ENCODE measurements at regions not wholly inside any gene's neighbourhood (a gene's known extent, or its start where the extent isn't known, plus 50 kb on each side); places are given as distances from the start of the nearest gene placed in this dataset.

GRCh38 chr2:17101596-17101995, 416.6 kb downstream of the RAD51AP2 start:
- Histone ChIP-seq H3K27ac (no peak overlapping the region), H3K36me3 (ENCODE audit: low read depth, missing control alignments) (no peaks in the 10 kb centered on the region), H3K27me3 (no peaks in the 10 kb centered on the region), H3K4me3 (no peak overlapping the region), H3K4me1 (no peaks in the 10 kb centered on the region), H3K9me3 (no peaks in the 10 kb centered on the region)
- 93 to 96% methylated on average over 4 of the region's 4 CpGs for WGBS, 2 donors
- TF ChIP-seq, protein P1, sequence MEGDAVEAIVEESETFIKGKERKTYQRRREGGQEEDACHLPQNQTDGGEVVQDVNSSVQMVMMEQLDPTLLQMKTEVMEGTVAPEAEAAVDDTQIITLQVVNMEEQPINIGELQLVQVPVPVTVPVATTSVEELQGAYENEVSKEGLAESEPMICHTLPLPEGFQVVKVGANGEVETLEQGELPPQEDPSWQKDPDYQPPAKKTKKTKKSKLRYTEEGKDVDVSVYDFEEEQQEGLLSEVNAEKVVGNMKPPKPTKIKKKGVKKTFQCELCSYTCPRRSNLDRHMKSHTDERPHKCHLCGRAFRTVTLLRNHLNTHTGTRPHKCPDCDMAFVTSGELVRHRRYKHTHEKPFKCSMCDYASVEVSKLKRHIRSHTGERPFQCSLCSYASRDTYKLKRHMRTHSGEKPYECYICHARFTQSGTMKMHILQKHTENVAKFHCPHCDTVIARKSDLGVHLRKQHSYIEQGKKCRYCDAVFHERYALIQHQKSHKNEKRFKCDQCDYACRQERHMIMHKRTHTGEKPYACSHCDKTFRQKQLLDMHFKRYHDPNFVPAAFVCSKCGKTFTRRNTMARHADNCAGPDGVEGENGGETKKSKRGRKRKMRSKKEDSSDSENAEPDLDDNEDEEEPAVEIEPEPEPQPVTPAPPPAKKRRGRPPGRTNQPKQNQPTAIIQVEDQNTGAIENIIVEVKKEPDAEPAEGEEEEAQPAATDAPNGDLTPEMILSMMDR (IDR thresholded peaks at IDR 0.05): no peak
- intact Hi-C loops (cut with DNase I; ENCODE audit: low total_unique reads): no loop called here
- DNase-seq: no peak

DNA sequence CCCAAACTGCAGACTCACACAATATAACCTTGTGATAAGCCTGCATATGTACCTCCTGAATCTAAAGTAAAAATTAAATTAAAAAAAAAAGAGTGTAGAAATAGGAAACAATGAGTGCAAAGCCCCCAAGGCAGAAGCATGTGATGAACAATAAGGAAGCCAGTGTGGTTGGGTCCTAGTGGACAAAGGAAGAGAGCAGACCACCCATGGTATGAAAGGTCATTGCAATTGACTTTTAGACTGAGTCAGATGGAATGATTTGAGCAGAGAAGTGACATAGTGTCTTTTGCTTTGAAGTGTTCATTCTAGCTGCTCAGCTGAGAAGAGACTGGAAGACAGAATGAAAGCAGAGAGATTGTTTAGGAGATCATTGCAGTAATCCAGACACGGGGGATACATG, 417.1 kb downstream of the RAD51AP2 start:
- no peaks in the 10 kb centered on the region for H3K36me3 ChIP-seq (ENCODE audit: low read depth, missing control alignments)
- H3K27me3 ChIP-seq: no peaks in the 10 kb centered on the region
- no peaks in the 10 kb centered on the region for H3K9me3 ChIP-seq
- no peak for DNase-seq
- H3K27ac ChIP-seq: no peak overlapping the region
- no peaks in the 10 kb centered on the region for H3K4me1 ChIP-seq
- no peak overlapping the region for H3K4me3 ChIP-seq
- TF ChIP-seq, protein P1 (IDR thresholded peaks at IDR 0.05): no peak
- TF ChIP-seq POLR2A (IDR thresholded peaks at IDR 0.05): no peak
- 83 to 89% methylated on average over 1 of the region's 1 CpG for WGBS, 2 donors
- intact Hi-C loops (cut with DNase I; ENCODE audit: low total_unique reads): no loop called here

DNA sequence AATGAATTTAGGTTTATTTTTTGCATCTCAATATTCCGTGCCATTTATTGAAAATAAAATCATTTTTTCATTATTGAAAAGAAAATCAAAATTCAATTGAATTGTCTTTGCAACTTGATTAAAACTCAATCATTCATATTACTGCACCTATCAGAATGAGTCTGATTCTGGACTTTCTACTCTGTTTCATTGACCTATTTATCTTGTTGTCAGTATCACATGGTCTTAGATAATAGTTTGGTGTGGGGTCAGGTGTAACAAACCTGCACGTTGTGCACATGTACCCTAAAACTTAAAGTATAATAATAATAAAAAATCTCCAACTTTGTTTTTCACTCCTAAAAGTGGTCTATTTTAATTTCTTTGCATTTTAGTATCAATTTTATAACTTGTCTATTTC, 422.9 kb downstream of the RAD51AP2 start:
- TF ChIP-seq POLR2A (IDR thresholded peaks at IDR 0.05): no peak
- TF ChIP-seq, protein P1 (IDR thresholded peaks at IDR 0.05): no peak
- Histone ChIP-seq H3K27me3 (no peaks in the 10 kb centered on the region), H3K36me3 (ENCODE audit: low read depth, missing control alignments) (no peaks in the 10 kb centered on the region), H3K9me3 (no peaks in the 10 kb centered on the region), H3K27ac (no peak overlapping the region), H3K4me1 (no peaks in the 10 kb centered on the region), H3K4me3 (no peak overlapping the region)
- intact Hi-C loops (cut with DNase I; ENCODE audit: low total_unique reads): no loop called here
- DNase-seq: no peak
- 86 to 93% methylated on average over 2 of the region's 2 CpGs for WGBS, 2 donors

- Histone ChIP-seq H3K4me3 (no peak overlapping the region), H3K36me3 (ENCODE audit: low read depth, missing control alignments) (no peaks in the 10 kb centered on the region), H3K27ac (no peak overlapping the region), H3K27me3 (no peaks in the 10 kb centered on the region), H3K4me1 (no peaks in the 10 kb centered on the region), H3K9me3 (no peaks in the 10 kb centered on the region)
- WGBS, 2 donors: 50 to 76% methylated on average over 1 of the region's 1 CpG
- DNase-seq: no peak
- no peak for TF ChIP-seq POLR2A (IDR thresholded peaks at IDR 0.05)
- TF ChIP-seq, protein P1 (IDR thresholded peaks at IDR 0.05): no peak
- intact Hi-C loops (cut with DNase I; ENCODE audit: low total_unique reads): no loop called here
These were observed 424.5 kb downstream of the RAD51AP2 start for GRCh38 chr2:17093712-17094111.

DNA sequence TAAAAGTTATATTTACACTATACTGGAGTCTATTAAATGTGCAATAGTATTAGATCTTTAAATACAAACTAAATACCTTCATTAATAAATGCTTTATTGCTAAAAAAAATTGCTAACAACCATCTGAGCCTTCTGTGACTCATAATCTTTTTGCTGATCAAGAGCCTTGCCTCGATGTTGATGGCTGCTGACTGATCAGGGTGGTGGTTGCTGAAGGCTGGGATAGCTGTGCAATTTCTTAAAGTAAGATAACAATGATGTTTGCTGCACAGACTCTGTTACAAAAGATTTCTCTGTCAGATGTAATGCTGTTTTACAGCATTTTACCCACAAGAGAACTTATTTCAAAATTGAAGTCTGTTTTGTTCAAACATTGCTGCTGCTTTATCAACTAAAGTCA, 421.4 kb upstream of the CYRIA start:
- no peak overlapping the region for H3K4me3 ChIP-seq
- H3K36me3 ChIP-seq (ENCODE audit: low read depth, missing control alignments): no peaks in the 10 kb centered on the region
- TF ChIP-seq, protein P1 (IDR thresholded peaks at IDR 0.05): no peak
- WGBS, 2 donors: 62 to 86% methylated on average over 1 of the region's 1 CpG
- no peaks in the 10 kb centered on the region for H3K9me3 ChIP-seq
- H3K27ac ChIP-seq: no peak overlapping the region
- H3K4me1 ChIP-seq: no peaks in the 10 kb centered on the region
- intact Hi-C loops (cut with DNase I; ENCODE audit: low total_unique reads): no loop called here
- H3K27me3 ChIP-seq: no peaks in the 10 kb centered on the region
- DNase-seq: no peak

All from testis (tissue), 2 donors.